ENCODE measurements at regions not wholly inside any gene's neighbourhood (a gene's known extent, or its start where the extent isn't known, plus 50 kb on each side); places are given as distances from the start of the nearest gene placed in this dataset.

GRCh38 chr18:55861266-55861665 lies 273.3 kb upstream of the TCF4 start:
- Histone ChIP-seq H3K27ac (ENCODE audit: control insufficient read depth, insufficient read depth) (no peak overlapping the region), H3K27me3 (replicated peaks in 1 of 2; ENCODE audit: control insufficient read depth in 2 of 2, insufficient read depth in 2 of 2, low read length in 1 of 2) (no peaks in the 10 kb centered on the region), H3K79me2 (ENCODE audit: control insufficient read depth, insufficient read depth, low read length) (no peaks in the 10 kb centered on the region), H3K4me3 (no peak overlapping the region), H3K9ac (ENCODE audit: control insufficient read depth, insufficient read depth, low read length) (no peak overlapping the region), H3K9me3 (replicated peaks; ENCODE audit: control insufficient read depth, insufficient read depth, low read length) (no peaks in the 10 kb centered on the region), H3K4me1 (ENCODE audit: control insufficient read depth, insufficient read depth, low read length) (no peaks in the 10 kb centered on the region), H2AFZ (ENCODE audit: control insufficient read depth, low read depth, low read length) (no peak overlapping the region), H3K36me3 (ENCODE audit: control insufficient read depth in 2 of 2, insufficient read depth in 2 of 2, low read length in 1 of 2) (no peaks in the 10 kb centered on the region), H3K4me2 (ENCODE audit: control insufficient read depth, insufficient read depth) (no peak overlapping the region), H4K20me1 (ENCODE audit: control insufficient read depth, insufficient read depth) (no peaks in the 10 kb centered on the region)
- ChIA-PET POLR2A (no interaction called here), SMC1A (ENCODE audit: uncharacterized antibody, unreplicated experiment) (interaction anchor here (0.6 kb wide), 1 partner anchor 15 kb away, joined by 3 read pairs; no protein-coding TSS in a partner anchor), RAD21 (ENCODE audit: unreplicated experiment) (no interaction called here), CTCF (interaction anchor here (1.1 kb wide), 1 partner anchor 11 kb away, joined by 3 read pairs; no protein-coding TSS in a partner anchor)
- intact Hi-C loops (cut with micrococcal nuclease; ENCODE audit: unreplicated experiment) = no loop called here
- TF ChIP-seq BHLHE40 (IDR thresholded peaks at IDR 0.05; ENCODE audit: borderline replicate concordance in 1 of 2, low read depth in 2 of 2, low read length in 1 of 2) (no peak), CTCF (IDR thresholded peaks at IDR 0.05 in 2 of 3, conservative IDR thresholded peaks at IDR 0.05 in 1 of 3; ENCODE audit: control insufficient read depth in 2 of 3, extremely low read depth in 1 of 3, insufficient read depth in 1 of 3, low read depth in 3 of 3, low read length in 3 of 3) (peak in 2 of 3 experiments; percentile 15 to 16; a peak in 2 of 6 replicates)
- FAIRE-seq = no peak
- DNase-seq (ENCODE audit: low read depth, low spot score) = no peak
- 24% methylated on average over 6 of the region's 6 CpGs for WGBS (ENCODE audit: insufficient coverage, insufficient replicate concordance, low lambda C conversion rate, missing lambda C conversion rate)
- in situ Hi-C loops (cut with MboI) = no loop called here
- BruUV-seq (replicated peaks) = no TSS peak
- ATAC-seq = no peak

- CTCF ChIA-PET = no interaction called here
- Histone ChIP-seq H3K79me2 (ENCODE audit: control insufficient read depth, insufficient read depth, low read length) (no peaks in the 10 kb centered on the region), H3K9me3 (replicated peaks; ENCODE audit: control insufficient read depth, insufficient read depth, low read length) (no peaks in the 10 kb centered on the region), H3K27me3 (replicated peaks in 1 of 2; ENCODE audit: control insufficient read depth in 2 of 2, insufficient read depth in 2 of 2, low read length in 1 of 2) (no peaks in the 10 kb centered on the region), H3K4me2 (ENCODE audit: control insufficient read depth, insufficient read depth) (no peak overlapping the region), H3K9ac (ENCODE audit: control insufficient read depth, insufficient read depth, low read length) (no peak overlapping the region), H3K27ac (ENCODE audit: control insufficient read depth, insufficient read depth) (no peak overlapping the region), H3K36me3 (ENCODE audit: control insufficient read depth in 2 of 2, insufficient read depth in 2 of 2, low read length in 1 of 2) (no peaks in the 10 kb centered on the region), H4K20me1 (ENCODE audit: control insufficient read depth, insufficient read depth) (no peaks in the 10 kb centered on the region), H3K4me1 (ENCODE audit: control insufficient read depth, insufficient read depth, low read length) (no peaks in the 10 kb centered on the region), H2AFZ (ENCODE audit: control insufficient read depth, low read depth, low read length) (no peak overlapping the region), H3K4me3 (no peak overlapping the region)
- SMC1A ChIA-PET (ENCODE audit: uncharacterized antibody, unreplicated experiment) = no interaction called here
- WGBS (ENCODE audit: insufficient coverage, insufficient replicate concordance, low lambda C conversion rate, missing lambda C conversion rate) = 24% methylated on average over 17 of the region's 17 CpGs
- BruUV-seq (replicated peaks) = no TSS peak
- RAD21 ChIA-PET (ENCODE audit: unreplicated experiment) = no interaction called here
- DNase-seq (ENCODE audit: low read depth, low spot score) (no peak), ATAC-seq (no peak), FAIRE-seq (no peak)
- in situ Hi-C loops (cut with MboI) (no loop called here), intact Hi-C loops (cut with micrococcal nuclease; ENCODE audit: unreplicated experiment) (no loop called here)
- POLR2A ChIA-PET = no interaction called here
- TF ChIP-seq EGR1 (IDR thresholded peaks at IDR 0.05; ENCODE audit: borderline replicate concordance in 1 of 2, low read depth in 2 of 2, low read length in 2 of 2) (no peak), ZNF622 (IDR thresholded peaks at IDR 0.05) (no peak), GATAD2B (conservative IDR thresholded peaks at IDR 0.05; ENCODE audit: low read depth) (no peak), IRF5 (IDR thresholded peaks at IDR 0.05; ENCODE audit: borderline replicate concordance) (no peak), POLR2A (IDR thresholded peaks at IDR 0.05; ENCODE audit: low read depth, low read length) (no peak), EP300 (IDR thresholded peaks at IDR 0.05; ENCODE audit: borderline replicate concordance in 1 of 2, control insufficient read depth in 1 of 2, low read depth in 2 of 2, low read length in 2 of 2) (no peak), SMAD5 (IDR thresholded peaks at IDR 0.05; ENCODE audit: low read depth) (no peak), TCF12 (IDR thresholded peaks at IDR 0.05; ENCODE audit: low read depth, low read length) (no peak), SMARCA5 (IDR thresholded peaks at IDR 0.05) (no peak), HDAC6 (IDR thresholded peaks at IDR 0.05; ENCODE audit: unreplicated experiment) (no peak), FOS (IDR thresholded peaks at IDR 0.05; ENCODE audit: borderline replicate concordance, extremely low read depth, insufficient read length) (no peak), FOXM1 (IDR thresholded peaks at IDR 0.05; ENCODE audit: low read depth, low read length) (no peak), SP1 (IDR thresholded peaks at IDR 0.05; ENCODE audit: low read depth, low read length) (no peak)
These were observed 270.9 kb upstream of the TCF4 start for GRCh38 chr18:55858661-55859515.
